HepG2 (cell line): ENCODE measurements at regions not wholly inside any gene's neighbourhood (a gene's known extent, or its start where the extent isn't known, plus 50 kb on each side); places are given as distances from the start of the nearest gene placed in this dataset.

ENCODE experiments used
- CAMTA2 ChIP-seq: sonication (generic); formaldehyde crosslinking; IDR thresholded peaks from 2 replicates; pipeline ENCODE4 v1.4.0; 2020; ENCODE audit warnings: mild to moderate bottlenecking, missing genetic modification reagents, borderline replicate concordance
- E2F1 ChIP-seq: sonication (generic); formaldehyde crosslinking; IDR thresholded peaks from 2 replicates; pipeline ENCODE4 v1.5.0; 2020; ENCODE audit warnings: missing genetic modification reagents
- E2F2 ChIP-seq: sonication (generic); formaldehyde crosslinking; IDR thresholded peaks from 2 replicates; pipeline ENCODE4 v1.4.0; 2020; ENCODE audit warnings: missing genetic modification reagents, borderline replicate concordance
- FOXK1 ChIP-seq: sonication (generic); formaldehyde crosslinking; IDR thresholded peaks from 2 replicates; pipeline ENCODE4 v1.4.0; 2020; ENCODE audit warnings: low read depth, missing genetic modification reagents, borderline replicate concordance
- FOXM1 ChIP-seq: sonication (generic); formaldehyde crosslinking; IDR thresholded peaks from 2 replicates; pipeline ENCODE4 v1.5.0; 2020; ENCODE audit warnings: missing genetic modification reagents
- FOXP1 ChIP-seq, 2 experiments: fragments of 450-650 bp in 1 of 2; IDR thresholded peaks; 2 replicates each; pipeline ENCODE4 v1.6.1; 2017 to 2018; ENCODE audit warnings: antibody characterized with exemption in 1 of 2
- HDAC2 ChIP-seq: sonication (generic); formaldehyde crosslinking; IDR thresholded peaks from 2 replicates; pipeline ENCODE4 v1.4.0; 2020; ENCODE audit warnings: missing genetic modification reagents
- IKZF1 ChIP-seq: fragments of 450-650 bp; IDR thresholded peaks from 2 replicates; pipeline ENCODE4 v1.7.1; 2016
- NR2F6 ChIP-seq, 2 experiments: IDR thresholded peaks; 2 replicates each; pipeline ENCODE4 v1.6.1; 2016; ENCODE audit warnings: antibody characterized with exemption in 1 of 2, mild to moderate bottlenecking in 1 of 2
- POLR2AphosphoS2 ChIP-seq: IDR thresholded peaks from 2 replicates; pipeline ENCODE4 v1.6.1; 2011; ENCODE audit warnings: low read depth, low read length, improper control_type of control experiment
- ZEB1 ChIP-seq: IDR thresholded peaks from 2 replicates; pipeline ENCODE4 v1.6.1; 2012; ENCODE audit warnings: mild to moderate bottlenecking, low read depth, inconsistent platforms; ENCODE audit not compliant: insufficient replicate concordance

- TF ChIP-seq E2F1 (no peak), HDAC2 (no peak), IKZF1 (no peak), CAMTA2 (CRISPR knock-in tag) (no peak), NR2F6 (IDR thresholded peaks at IDR 0.05) (no peak), NR2F6 (CRISPR knock-in tag; IDR thresholded peaks at IDR 0.05) (no peak), ZEB1 (no peak), POLR2AphosphoS2 (no peak), FOXK1 (CRISPR knock-in tag) (no peak), FOXM1 (no peak), E2F2 (CRISPR knock-in tag) (no peak), FOXP1 (IDR thresholded peaks at IDR 0.05) (no peak), FOXP1 (CRISPR knock-in tag; IDR thresholded peaks at IDR 0.05) (no peak)
Measured at GRCh38 chr13:107028751-107029150, 460.8 kb upstream of the ARGLU1 start.
